Suprapubic skin (tissue), 4 donors: ENCODE measurements at regions not wholly inside any gene's neighbourhood (a gene's known extent, or its start where the extent isn't known, plus 50 kb on each side); places are given as distances from the start of the nearest gene placed in this dataset.

Source experiments
- EP300 ChIP-seq: sonication (generic); formaldehyde crosslinking; IDR thresholded peaks from one replicate; pipeline ENCODE4 v1.6.1; 2017; ENCODE audit warnings: antibody characterized with exemption
- POLR2A ChIP-seq, 2 donors: fragments of 450-650 bp; IDR thresholded peaks; one replicate each; pipeline ENCODE4 v1.6.1; 2017; ENCODE audit warnings: antibody characterized with exemption in 2 of 2, mild to moderate bottlenecking in 2 of 2, moderate library complexity in 2 of 2
- POLR2AphosphoS5 ChIP-seq, 3 donors: sonication (generic); formaldehyde crosslinking; IDR thresholded peaks; one replicate each; pipeline ENCODE4 v1.6.1; 2017; ENCODE audit warnings: antibody characterized with exemption in 3 of 3
- TF ChIP-seq, protein P1 (sequence below), 2 donors: fragments of 200-600 bp in 1 of 2; fragments of 450-650 bp in 1 of 2; sonication (generic) in 1 of 2; IDR thresholded peaks; one replicate each; pipeline ENCODE4 v1.5.1; 2016 to 2019; ENCODE audit warnings: antibody characterized with exemption in 2 of 2, mild to moderate bottlenecking in 1 of 2, moderate library complexity in 1 of 2

DNA sequence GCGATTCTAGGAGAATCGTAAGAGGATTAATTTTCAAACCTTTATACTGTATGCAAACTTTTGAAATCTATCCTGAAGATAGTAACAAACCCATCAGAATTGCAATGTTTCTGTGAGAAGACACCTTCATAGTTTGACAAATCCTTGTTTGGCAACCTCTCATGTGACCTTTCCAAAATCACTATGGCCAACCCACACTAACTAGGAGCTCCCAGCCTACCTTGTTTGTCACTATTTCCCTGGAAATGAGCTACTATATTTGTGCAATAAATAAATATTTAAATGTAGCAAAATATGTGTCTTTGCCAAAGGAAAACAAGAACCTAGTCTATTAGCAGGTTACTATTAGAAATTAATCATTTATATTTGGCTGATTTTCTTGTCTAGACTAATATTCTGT, 173.7 kb downstream of the PPP1R2C start:
- TF ChIP-seq, protein P1, sequence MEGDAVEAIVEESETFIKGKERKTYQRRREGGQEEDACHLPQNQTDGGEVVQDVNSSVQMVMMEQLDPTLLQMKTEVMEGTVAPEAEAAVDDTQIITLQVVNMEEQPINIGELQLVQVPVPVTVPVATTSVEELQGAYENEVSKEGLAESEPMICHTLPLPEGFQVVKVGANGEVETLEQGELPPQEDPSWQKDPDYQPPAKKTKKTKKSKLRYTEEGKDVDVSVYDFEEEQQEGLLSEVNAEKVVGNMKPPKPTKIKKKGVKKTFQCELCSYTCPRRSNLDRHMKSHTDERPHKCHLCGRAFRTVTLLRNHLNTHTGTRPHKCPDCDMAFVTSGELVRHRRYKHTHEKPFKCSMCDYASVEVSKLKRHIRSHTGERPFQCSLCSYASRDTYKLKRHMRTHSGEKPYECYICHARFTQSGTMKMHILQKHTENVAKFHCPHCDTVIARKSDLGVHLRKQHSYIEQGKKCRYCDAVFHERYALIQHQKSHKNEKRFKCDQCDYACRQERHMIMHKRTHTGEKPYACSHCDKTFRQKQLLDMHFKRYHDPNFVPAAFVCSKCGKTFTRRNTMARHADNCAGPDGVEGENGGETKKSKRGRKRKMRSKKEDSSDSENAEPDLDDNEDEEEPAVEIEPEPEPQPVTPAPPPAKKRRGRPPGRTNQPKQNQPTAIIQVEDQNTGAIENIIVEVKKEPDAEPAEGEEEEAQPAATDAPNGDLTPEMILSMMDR (IDR thresholded peaks at IDR 0.05): no peak
- TF ChIP-seq POLR2AphosphoS5 (IDR thresholded peaks at IDR 0.05) (no peak), POLR2A (IDR thresholded peaks at IDR 0.05) (no peak), EP300 (no peak)
